ENCODE measurements at regions not wholly inside any gene's neighbourhood (a gene's known extent, or its start where the extent isn't known, plus 50 kb on each side); places are given as distances from the start of the nearest gene placed in this dataset.

GRCh38 chr5:82564963-82565362, 286.8 kb upstream of the RPS23 start:
- Histone ChIP-seq H3K9ac (ENCODE audit: control insufficient read depth, insufficient read depth, low read length) (no peak overlapping the region), H3K36me3 (ENCODE audit: control insufficient read depth in 2 of 2, insufficient read depth in 2 of 2, low read length in 1 of 2) (no peaks in the 10 kb centered on the region), H3K79me2 (ENCODE audit: control insufficient read depth, insufficient read depth, low read length) (no peaks in the 10 kb centered on the region), H3K9me3 (replicated peaks; ENCODE audit: control insufficient read depth, insufficient read depth, low read length) (no peaks in the 10 kb centered on the region), H3K4me3 (no peak overlapping the region), H3K27me3 (replicated peaks in 1 of 2; ENCODE audit: control insufficient read depth in 2 of 2, insufficient read depth in 2 of 2, low read length in 1 of 2) (no peaks in the 10 kb centered on the region), H3K4me2 (ENCODE audit: control insufficient read depth, insufficient read depth) (no peak overlapping the region), H4K20me1 (ENCODE audit: control insufficient read depth, insufficient read depth) (no peaks in the 10 kb centered on the region), H3K27ac (ENCODE audit: control insufficient read depth, insufficient read depth) (no peak overlapping the region), H3K4me1 (ENCODE audit: control insufficient read depth, insufficient read depth, low read length) (no peaks in the 10 kb centered on the region), H2AFZ (ENCODE audit: control insufficient read depth, low read depth, low read length) (no peak overlapping the region)
- SMC1A ChIA-PET (ENCODE audit: uncharacterized antibody, unreplicated experiment), result no interaction called here
- no peak for ATAC-seq
- CTCF ChIA-PET, result no interaction called here
- intact Hi-C loops (cut with micrococcal nuclease; ENCODE audit: unreplicated experiment) (no loop called here), in situ Hi-C loops (cut with MboI) (no loop called here)
- POLR2A ChIA-PET, result no interaction called here
- 33% methylated on average over 1 of the region's 1 CpG for WGBS (ENCODE audit: insufficient coverage, insufficient replicate concordance, low lambda C conversion rate, missing lambda C conversion rate)
- no peak for FAIRE-seq
- DNase-seq (ENCODE audit: low read depth, low spot score), result no peak
- RAD21 ChIA-PET (ENCODE audit: unreplicated experiment), result no interaction called here
- no peak for TF ChIP-seq RBBP5 (conservative IDR thresholded peaks at IDR 0.05)
- TF ChIP-seq BMI1 (IDR thresholded peaks at IDR 0.05; ENCODE audit: borderline replicate concordance), result no peak
- no TSS peak for BruUV-seq (replicated peaks)

GRCh38 chr5:82563745-82564144, 285.6 kb upstream of the RPS23 start:
- Histone ChIP-seq H3K4me1 (ENCODE audit: control insufficient read depth, insufficient read depth, low read length) (no peaks in the 10 kb centered on the region), H3K4me2 (ENCODE audit: control insufficient read depth, insufficient read depth) (no peak overlapping the region), H3K27me3 (replicated peaks in 1 of 2; ENCODE audit: control insufficient read depth in 2 of 2, insufficient read depth in 2 of 2, low read length in 1 of 2) (no peaks in the 10 kb centered on the region), H4K20me1 (ENCODE audit: control insufficient read depth, insufficient read depth) (no peaks in the 10 kb centered on the region), H3K4me3 (no peak overlapping the region), H3K9ac (ENCODE audit: control insufficient read depth, insufficient read depth, low read length) (no peak overlapping the region), H2AFZ (ENCODE audit: control insufficient read depth, low read depth, low read length) (no peak overlapping the region), H3K79me2 (ENCODE audit: control insufficient read depth, insufficient read depth, low read length) (no peaks in the 10 kb centered on the region), H3K9me3 (replicated peaks; ENCODE audit: control insufficient read depth, insufficient read depth, low read length) (no peaks in the 10 kb centered on the region), H3K36me3 (ENCODE audit: control insufficient read depth in 2 of 2, insufficient read depth in 2 of 2, low read length in 1 of 2) (no peaks in the 10 kb centered on the region), H3K27ac (ENCODE audit: control insufficient read depth, insufficient read depth) (no peak overlapping the region)
- CTCF ChIA-PET, result no interaction called here
- no TSS peak for BruUV-seq (replicated peaks)
- no peak for ATAC-seq
- POLR2A ChIA-PET, result no interaction called here
- no peak for TF ChIP-seq BACH1 (IDR thresholded peaks at IDR 0.05; ENCODE audit: borderline replicate concordance)
- no peak for TF ChIP-seq ELK1 (IDR thresholded peaks at IDR 0.05; ENCODE audit: low read depth, low read length)
- TF ChIP-seq FOXM1 (IDR thresholded peaks at IDR 0.05; ENCODE audit: low read depth, low read length), result no peak
- TF ChIP-seq SIN3A (IDR thresholded peaks at IDR 0.05; ENCODE audit: low read depth, low read length), result no peak
- no peak for TF ChIP-seq NFIC (IDR thresholded peaks at IDR 0.05; ENCODE audit: low read depth, low read length)
- TF ChIP-seq YBX1 (IDR thresholded peaks at IDR 0.05), result no peak
- in situ Hi-C loops (cut with MboI), result no loop called here
- FAIRE-seq, result no peak
- SMC1A ChIA-PET (ENCODE audit: uncharacterized antibody, unreplicated experiment), result no interaction called here
- no peak for DNase-seq (ENCODE audit: low read depth, low spot score)
- intact Hi-C loops (cut with micrococcal nuclease; ENCODE audit: unreplicated experiment), result no loop called here
- RAD21 ChIA-PET (ENCODE audit: unreplicated experiment), result no interaction called here

Data from GM12878 (cell line).